ENCODE measurements at regions not wholly inside any gene's neighbourhood (a gene's known extent, or its start where the extent isn't known, plus 50 kb on each side); places are given as distances from the start of the nearest gene placed in this dataset.

DNA sequence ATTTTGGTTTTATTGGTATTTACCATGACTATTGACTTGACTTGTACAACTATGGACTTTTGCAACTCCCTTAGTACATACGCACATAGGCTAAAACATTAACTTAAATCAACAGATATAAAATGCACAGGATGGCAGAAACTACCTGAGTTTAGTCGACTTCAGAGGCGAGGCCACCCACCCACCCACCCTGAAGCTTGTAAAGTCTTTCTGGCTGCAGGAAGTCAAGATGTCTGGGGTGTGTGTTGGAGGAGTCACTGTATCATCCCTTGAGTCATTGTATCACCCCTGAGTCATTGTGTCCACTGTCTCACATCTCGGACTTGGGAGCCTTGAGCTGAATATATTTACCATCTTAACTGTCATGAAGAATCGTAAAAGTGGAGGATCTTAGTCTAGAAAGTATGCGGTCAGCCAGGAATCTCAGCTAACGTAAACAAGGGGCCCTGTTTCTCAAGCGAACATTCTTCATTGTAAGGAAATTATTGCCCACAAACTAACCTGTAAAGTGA, 140.0 kb upstream of the ST6GAL2 start:
- peak; percentile 89 for DNase-seq

DNA sequence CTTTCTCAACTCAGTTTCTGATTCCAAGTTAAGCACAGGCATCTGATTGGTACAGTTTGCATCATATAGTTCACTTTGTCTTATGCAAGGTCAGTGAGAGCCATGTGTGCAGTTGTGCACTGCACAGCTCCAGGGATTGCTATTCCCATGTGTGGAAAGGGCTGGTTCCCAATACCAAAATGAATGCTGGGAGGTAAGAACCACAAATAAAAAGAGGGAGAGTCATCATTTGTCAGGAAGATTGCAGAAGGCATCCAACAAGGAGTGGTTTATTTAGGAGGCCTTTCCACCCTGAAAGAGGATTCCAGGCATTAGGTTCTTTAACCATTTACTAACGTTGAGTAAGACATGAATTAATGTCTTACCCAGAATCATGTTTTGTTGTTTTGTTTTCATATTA, 141.2 kb upstream of the ST6GAL2 start:
- peak; percentile 16 for DNase-seq

DNA sequence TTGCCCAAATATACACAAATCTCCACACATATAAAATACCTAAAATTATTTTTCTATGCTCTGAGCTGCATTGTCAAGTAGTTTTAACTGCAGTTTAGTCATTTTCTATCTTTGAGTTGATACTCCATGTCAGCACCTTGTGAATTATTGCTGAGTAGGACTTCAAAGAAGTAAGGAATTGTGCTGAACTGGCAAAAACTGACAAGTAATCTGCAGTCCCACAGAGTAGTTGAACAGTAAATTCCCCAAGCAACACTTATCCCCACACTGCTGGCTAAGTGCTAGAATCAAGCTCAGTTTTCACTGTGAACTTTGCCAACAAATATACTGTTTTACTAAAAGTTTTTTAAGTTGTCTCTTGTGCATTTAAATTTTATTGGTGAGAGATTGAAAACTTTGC, 141.8 kb upstream of the ST6GAL2 start:
- DNase-seq, result no peak

DNA sequence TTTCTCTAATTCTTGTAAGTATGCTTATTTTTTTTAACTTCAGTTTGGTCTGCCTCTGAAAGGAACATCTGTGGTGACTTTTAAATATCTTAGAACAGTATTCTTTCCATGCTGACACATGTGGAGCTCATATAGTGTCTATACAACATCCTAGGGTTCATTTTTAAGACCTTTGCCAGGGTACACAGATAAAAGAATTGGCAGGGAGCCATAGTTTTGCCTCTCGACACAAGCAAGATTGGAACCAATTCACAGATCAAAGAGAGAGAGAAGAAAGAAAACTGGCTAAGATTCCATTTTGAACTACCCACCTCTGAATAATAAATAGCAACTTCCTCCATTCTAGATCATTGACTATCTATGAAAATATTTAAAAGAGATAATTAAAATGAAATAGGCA, 142.7 kb upstream of the ST6GAL2 start:
- no peak for DNase-seq

DNA sequence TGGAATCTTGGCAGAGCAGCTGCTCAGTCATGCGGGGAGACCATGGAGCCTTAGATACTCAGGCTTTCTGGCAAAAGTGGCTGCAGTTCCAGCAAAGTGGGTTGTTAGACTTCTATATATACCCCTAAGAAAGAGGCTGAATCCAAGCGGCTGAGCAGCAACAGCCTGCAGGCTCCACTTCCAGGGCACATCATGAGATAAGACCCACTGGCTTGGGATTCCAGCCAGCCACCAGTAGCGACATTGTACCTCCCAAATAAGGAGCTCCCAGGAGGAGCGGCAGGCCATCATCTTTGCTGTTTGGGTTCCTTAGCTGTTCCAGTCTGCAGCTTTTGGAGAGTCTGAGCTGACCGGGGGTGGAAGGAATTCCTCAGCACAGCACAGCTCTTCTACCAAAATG, 150.3 kb upstream of the ST6GAL2 start:
- DNase-seq, result no peak

DNA sequence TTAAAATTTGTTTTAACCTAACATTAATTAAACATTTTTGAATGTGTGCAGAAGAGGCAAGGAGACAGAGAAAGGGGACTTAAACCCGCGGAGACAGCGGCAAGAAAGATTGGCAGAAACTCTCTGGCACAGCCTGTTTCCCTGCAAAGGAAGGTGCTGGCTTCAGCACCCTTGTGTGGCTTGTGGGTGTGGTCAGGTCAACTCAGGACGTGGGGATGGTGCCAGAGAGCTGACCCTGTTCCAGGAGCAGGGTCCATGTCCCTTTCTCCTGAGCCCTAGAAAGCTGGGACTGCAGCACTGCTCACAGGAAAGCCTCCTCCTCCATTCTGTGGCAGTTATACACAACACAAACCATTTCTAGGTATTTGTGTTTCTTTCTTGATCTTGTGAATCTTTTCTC, 176.2 kb upstream of the ST6GAL2 start:
- DNase-seq, result peak; percentile 3

DNA sequence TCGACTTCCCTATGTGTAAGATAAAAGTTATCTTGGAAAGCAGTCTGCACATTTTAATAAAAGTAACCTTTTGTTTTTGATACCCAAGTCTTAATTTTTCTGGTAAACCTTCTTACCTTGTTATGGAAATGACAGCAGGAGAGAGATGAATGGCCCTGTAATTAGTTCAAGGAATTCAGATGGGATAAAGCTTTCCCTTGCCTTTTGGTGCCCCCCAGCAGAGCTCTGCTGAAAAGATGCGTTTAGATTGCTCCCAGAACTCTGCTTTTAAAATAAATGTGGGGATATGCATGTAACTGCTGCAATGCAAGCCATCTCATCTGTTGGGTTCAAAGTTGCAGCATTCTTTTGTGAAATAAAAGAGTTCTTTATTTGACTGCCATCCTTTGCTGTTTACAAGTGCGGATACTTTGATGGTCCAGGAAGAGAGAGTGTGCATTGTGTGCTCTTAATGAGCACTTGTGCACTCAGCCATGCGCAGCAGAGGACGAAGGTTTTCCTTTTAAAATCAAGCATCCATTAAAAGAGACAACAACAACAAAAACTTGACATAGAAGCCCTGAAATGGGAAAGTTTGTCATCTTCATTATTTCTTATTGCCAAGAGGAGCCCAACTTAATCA, 176.7 kb upstream of the ST6GAL2 start:
- no peak for DNase-seq

DNA sequence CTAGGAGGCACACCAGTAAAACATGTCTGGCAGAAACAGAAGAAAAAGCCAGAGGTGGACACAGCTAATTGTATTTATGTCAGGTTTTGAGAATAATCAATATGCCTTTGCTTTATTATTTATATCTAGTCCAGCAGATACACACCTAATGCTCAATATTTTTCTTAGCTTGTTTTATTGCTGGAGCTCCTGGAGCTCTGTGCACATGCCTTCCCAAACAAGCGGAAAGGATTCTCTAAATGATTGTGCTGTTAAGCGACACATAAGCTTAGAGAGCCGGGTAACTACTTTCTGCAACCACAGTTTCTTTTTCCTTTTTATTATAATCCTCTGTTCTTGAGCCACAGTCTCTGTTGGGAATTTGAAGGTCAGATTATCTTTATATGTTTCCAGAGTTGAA, 177.3 kb upstream of the ST6GAL2 start:
- DNase-seq, result no peak

DNA sequence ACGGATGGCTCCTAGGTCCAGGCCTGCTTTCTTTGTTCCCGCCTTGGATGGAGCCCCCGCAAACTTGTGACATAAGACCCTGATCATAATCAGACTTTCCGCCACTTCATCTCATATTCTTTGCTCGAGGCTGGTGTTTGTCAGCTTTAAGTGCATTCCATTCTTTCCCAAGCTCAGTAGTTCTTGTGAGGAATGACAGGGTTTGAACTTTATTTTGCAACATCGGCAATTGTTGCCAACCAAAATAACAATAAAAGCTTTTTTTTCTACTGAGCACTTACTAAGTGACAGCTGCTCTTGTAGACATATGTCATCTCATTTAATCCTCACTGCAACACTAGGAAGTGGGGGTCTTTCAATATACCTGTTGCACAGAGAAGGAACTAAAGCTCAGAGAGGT, 178.8 kb upstream of the ST6GAL2 start:
- DNase-seq, result peak; percentile 8

DNA sequence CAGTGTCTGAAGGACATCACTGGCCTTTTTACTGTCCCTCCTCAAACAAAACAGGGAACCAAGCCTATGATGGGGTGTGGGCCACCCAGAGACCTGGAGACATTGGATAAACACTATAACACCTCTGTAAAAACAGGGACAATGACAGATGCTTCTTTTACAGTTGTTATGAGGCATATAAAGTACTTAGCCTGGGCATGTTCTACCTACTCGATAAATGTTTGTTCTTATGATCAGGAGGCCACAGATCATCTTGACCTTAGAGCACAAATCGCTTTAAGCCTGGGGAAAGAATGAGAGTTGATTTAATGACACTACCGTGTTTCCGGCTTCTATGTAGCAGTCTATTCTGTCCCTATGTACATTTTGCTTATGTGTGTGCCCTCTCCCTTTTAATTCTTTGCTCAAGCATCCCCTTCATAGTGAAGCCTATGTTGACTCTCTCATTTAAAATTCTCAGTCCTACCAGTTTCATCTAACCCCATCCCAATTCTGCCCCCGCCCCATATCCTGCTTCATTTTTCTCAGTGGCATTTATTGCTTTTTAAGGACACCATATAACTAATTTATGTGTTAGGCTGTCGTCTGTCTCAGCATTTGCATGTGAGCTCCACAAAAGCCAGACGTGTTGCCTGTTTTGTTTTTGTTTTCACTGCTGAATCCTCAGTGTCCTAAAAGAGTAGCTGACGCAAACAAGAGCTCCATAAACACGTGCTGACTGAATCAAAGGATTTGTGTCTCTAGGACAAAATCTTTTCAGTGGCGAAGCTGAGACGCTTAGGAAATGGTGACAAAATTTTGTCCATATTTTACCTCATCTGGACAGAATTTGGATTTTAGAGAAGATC, 182.3 kb upstream of the ST6GAL2 start:
- DNase-seq, result no peak

DNA sequence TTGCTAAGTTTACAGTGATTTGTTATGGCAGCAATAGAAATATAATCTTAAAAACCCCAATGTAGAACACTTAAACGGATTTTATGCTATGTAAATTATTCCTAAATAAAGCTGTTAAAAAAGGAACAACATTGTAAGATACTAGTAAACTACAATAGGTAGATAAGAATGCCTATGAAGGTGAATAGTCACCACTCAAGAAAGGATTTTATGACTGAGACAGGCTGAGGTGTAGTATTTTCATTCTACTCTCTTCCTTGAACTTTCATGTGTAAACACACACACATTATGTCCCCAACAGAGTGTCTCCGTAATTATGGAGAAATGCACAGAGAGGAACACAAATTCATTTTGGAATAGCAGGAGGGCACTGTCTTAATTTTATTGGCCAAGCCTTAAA, 183.9 kb upstream of the ST6GAL2 start:
- DNase-seq, result no peak

DNA sequence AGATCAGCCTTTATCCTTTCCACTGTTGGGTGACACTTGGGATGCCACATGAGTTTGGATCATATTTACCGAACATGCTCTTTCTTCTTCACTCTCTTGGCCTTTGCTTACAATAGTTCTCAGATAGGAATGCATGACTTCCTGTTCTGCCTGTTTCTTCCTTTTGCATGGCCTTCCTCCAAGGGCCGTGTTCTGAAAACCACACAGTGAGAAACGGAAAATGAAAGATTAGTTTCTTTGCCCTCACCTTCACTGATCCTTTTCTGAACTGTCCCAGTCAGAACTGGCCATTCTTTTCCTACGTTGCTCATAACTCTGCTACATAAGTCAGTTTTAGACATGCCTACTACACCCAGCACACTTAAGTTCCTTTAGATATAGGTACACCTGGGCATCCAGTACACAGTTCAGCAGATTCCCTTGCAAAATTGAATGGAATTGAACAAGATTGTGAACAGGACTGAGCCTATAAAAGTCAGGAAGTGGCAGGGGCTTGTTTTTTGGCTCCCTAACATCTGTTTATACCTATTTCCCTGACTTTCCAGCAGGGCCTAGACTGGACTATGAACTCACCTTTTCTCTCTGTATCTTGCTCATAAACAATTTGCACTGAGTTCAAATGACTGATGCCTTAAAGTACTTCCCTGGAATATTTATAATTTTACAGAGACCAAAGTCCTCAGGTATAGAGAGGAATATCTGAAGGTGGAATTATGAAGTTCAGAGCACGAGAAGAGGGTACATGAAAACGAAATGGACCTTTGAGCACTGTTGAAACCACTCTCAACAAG, 186.4 kb upstream of the ST6GAL2 start:
- DNase-seq, result peak; percentile 39

DNA sequence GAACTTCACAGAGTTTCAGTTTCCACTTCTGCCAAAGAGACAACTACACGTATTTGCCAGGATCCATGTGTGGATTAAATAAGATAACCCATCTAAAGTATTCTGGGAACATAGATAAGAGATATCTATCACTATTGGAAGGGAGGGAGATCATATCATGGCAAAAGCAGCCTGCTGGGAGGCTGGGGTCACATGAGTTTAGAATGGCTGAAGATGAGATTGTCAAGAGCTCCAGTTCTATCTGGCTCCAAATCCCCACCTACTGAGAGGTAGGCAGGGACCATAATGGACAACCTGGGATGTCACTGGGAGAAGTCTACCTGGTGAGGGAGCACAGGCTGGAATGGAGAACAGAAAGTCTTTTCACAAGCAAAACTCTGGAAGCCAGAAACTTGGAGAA, 192.6 kb upstream of the ST6GAL2 start:
- DNase-seq, result no peak

DNA sequence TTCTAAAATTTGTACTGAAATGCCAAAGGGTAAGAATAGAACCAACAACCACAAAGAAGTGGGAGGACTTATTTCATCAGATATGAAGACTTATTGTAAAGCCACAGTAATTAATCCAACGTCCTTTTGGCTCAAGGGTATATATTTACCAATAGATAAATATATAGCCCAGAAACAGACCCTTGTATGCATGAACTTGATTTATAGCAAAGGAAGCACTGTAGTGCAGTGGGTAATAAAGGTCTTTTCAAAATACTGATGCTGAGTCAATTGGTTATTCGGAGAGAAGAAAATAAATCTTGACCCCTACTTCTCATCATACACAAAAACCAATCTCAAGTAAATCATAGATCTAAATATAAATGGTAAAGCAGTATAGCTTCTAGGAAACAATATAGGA, 200.5 kb upstream of the ST6GAL2 start:
- DNase-seq, result no peak

DNA sequence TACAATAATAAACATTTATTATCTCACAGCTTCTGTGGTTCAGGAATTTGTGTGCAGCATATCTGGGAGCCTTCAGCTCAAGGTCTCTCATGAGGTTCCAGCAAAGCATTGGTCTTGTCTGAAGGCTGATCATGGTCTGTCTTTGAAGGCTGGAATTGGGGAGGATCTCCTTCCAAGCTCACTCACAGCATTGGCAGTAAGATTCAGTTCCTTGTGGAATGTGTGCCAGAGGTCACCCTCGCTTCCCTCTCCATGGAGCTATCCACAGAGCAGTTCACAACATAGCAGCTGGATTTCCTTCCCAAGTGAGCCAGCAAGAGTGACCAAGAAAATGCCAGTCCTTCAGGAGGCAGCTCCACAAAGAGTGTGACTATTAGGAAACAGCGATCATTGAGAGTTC, 202.2 kb upstream of the ST6GAL2 start:
- peak; percentile 12 for DNase-seq

DNA sequence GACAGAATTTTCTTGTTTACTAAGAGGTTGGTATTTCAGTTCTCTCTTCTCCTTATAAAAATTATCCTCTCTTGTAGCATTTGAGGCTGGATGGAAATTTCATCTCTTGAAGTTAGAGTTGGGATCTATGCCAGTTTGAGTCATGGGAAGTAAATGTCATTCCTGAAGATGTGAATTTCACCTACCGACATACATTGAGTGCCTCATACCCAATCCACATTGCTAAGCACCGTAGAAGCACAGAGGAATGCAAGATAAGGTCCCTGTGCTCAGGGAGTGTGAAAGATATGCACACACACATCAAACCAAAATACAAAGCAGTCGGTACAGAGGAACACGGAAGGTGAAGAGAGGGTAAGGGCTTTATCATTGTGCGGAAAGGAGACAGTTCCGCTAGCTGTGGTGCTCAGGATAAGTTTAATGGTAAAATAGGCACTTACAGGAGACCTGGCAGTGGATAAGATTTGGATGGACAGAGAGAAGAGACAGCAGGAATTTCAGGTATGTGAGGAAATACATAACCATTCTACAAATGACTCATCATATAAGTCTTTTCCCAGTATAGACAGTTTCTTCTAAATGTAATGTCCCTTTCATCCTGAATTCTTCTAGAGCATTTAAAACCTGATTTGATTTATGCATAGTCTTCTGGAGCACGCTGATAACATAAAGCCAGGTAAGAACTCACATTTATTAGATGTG, 205.3 kb upstream of the ST6GAL2 start:
- DNase-seq, result peak; percentile 76

DNA sequence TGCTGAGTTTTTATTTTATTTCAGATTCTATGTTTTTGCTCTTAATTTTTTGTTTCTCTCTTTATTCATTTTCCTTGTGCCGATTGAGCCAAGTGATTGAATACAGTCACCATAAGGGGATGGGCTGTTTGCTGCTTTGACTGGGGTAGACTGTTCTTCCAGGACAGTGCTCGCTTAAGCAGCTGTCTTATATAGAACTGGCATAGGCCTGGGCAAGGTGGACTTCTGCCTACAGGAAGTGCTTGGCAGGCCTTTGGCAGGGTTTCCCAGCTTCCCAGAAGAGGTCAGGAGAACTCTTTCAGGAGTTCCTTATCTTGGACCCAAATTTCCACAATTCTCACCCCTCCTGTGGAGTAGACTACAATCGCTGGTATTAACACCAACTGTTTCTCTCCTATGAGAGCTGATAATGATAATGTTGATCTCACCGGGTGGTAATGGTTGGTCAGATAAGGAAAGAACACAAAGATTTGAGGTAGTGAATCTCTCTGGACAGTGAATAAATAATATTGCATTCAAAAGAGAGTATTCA, 207.5 kb upstream of the ST6GAL2 start:
- DNase-seq, result no peak

DNA sequence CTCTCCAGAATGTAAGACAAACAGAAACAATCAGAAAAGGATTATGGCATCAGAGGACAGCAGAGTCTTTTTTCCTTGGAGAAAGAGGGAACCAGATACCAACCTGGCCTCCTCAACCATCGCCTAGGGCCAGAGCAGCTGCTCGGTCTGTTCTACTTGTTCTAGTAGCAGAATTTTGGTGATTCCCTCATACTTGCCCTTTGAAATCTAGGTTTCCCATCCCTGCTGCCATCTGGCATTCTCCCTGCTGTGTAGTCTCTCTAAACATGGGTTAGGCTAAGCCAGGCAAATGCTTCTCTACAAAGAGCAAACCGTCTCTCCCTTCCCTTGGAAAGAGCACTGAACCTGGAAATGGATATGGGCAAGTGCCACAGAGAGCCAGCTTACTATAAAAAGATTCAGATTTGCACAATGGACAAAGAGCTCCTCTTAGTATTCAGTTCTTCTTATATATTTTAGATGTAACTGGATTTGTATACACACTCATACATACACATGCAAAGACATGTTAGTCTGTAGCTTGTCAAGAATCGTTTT, 208.6 kb upstream of the ST6GAL2 start:
- DNase-seq, result no peak

DNA sequence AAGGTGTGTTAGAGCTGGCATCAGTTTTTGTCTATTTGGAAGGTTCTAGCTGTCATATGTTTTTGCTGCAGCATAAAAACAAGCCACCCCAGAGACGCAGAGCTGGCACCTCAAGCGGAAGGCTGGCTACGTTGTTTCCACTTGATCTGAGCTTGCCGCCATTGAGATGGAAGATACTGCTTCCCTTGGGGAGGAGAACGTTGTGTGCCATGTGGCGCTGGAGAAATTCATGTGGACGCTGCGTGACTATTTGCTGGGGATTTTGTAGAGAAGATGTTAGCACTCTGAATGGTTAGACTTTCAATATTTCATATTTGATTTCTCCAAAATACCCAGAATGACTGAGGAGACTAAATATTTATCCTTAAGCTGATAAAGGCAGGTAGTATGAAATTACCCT, 216.2 kb upstream of the ST6GAL2 start:
- DNase-seq, result no peak

DNA sequence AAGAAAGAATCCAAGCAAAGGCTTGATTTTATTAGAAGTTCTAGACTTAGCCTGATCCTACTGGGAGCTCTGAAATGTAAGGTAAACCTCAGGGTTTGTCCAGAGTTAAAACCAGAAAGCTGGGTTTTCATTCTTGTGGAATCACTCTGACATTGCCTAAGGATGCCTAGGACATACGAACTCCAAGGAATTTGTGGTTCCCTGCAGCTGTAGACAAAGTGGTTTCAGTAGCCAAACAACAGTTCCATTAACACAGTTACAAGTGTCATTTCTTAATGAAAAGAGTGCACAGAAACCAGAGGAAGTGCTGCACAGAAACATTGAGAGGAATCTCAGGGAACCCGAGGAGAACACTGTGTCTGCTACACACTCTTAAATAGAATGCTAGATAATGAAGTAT, 221.4 kb upstream of the ST6GAL2 start:
- DNase-seq, result peak; percentile 1

DNA sequence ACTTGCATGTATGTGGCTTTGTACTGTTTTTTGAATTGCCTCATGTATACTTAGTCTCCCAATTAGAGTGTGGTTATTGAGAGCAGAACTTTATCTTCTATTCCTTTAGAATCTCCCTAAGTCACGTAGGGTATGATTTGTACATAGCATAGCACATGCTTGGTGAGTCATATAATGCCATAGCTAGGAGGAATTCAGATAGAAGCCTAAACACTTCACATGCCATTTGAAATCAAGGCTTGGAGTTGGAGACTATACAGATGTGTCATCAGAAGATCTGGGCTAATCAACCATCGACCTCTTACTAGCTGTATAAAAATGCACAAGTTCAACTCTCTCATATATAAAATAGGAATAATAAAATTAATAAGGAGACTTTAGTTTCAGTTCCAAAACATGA, 222.6 kb upstream of the ST6GAL2 start:
- peak; percentile 87 for DNase-seq

DNA sequence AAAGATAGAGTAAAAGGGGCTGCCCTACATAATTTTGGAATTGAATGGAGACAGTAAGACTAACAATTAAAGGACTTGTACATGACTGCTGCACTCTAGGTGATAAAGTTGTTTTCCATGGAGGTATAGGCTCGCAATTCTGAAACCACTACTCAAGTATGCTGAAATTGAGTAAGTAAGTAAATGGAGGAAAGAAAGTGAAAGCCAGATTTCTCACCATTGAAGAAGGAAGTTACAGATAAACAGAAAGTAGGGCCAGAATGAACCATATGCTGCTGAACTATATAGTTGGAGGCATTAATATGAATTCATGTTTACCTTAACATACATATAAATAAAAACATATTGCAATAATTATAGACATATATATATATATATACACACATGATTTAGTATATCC, 225.7 kb upstream of the ST6GAL2 start:
- no peak for DNase-seq
